ENCODE measurements at regions not wholly inside any gene's neighbourhood (a gene's known extent, or its start where the extent isn't known, plus 50 kb on each side); places are given as distances from the start of the nearest gene placed in this dataset.

GRCh38 chr4:189500970-189501369 is 439.7 kb upstream of the FRG1 start:
- H3K9me3 Mint-ChIP-seq, result peaks cover 12% of the 10 kb centered on the region
- no peak overlapping the region for H3K4me3 Mint-ChIP-seq
- H3K36me3 Mint-ChIP-seq, result peaks cover 7% of the 10 kb centered on the region
- ATAC-seq (no peak), DNase-seq (ENCODE audit: low spot score) (no peak)
- no peaks in the 10 kb centered on the region for H3K4me1 Mint-ChIP-seq (ENCODE audit: low read depth in 2 of 2)
- H3K27ac Mint-ChIP-seq, result no peak overlapping the region
- no peaks in the 10 kb centered on the region for H3K27me3 Mint-ChIP-seq

DNA sequence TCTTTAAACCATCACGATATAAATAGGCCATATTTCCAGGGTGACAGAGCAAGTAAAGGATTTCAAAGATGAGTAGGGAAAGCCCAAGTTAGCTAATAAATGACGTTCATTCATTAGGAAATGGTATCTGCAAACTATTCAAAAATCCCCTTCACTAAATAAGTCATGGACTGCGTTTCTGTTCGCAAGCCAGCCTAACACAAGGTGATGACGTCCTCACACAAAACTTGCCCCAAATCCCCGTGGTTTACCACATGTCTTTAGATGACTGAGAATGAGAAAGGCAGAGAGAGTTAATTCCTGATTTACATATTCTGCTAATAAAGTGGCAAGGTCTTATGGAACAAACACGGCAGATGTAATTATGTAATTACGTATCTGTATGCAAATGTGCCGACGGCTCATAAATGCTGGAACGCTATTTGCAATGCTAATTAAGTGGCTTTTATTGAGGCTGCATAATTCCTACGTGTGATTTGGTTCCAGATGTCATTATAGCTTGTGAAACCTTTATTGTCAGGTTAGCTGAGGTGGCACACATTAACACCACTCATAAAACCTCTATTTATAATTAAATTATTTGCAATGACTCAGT is 437.7 kb upstream of the FRG1 start:
- H3K36me3 Mint-ChIP-seq, result peaks cover 7% of the 10 kb centered on the region
- ATAC-seq, result no peak

DNA sequence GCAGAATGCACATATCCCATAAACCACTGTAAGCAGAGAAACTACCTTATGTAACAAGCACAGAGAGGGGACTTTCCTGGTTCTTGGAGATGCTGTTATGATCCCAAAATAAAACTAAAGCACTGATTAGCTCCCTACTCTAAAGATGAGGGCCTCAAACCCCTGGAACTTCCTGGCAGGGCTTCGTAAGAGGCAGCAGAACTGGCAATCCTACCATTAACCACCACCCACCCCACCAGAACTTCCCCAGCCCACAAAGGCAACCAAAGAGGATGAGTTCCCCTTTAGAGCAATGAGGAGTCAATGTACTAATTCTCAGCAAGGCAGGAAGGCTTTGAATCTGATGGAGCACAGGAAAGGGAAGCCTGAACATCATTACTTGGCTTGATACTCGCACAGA is 436.5 kb upstream of the FRG1 start:
- no peaks in the 10 kb centered on the region for H3K4me1 Mint-ChIP-seq (ENCODE audit: low read depth in 2 of 2)
- peaks cover 8% of the 10 kb centered on the region for H3K9me3 Mint-ChIP-seq
- ATAC-seq, result no peak
- no peaks in the 10 kb centered on the region for H3K27me3 Mint-ChIP-seq
- no peak overlapping the region for H3K4me3 Mint-ChIP-seq
- no peak for DNase-seq (ENCODE audit: low spot score)
- H3K27ac Mint-ChIP-seq, result no peak overlapping the region
- H3K36me3 Mint-ChIP-seq, result peaks cover 7% of the 10 kb centered on the region

More for the DNA sequence above, 437.7 kb upstream of the FRG1 start:
- no peak for DNase-seq (ENCODE audit: low spot score)
- no peak overlapping the region for H3K4me3 Mint-ChIP-seq
- peaks cover 8% of the 10 kb centered on the region for H3K9me3 Mint-ChIP-seq
- no peaks in the 10 kb centered on the region for H3K4me1 Mint-ChIP-seq (ENCODE audit: low read depth in 2 of 2)
- no peaks in the 10 kb centered on the region for H3K27me3 Mint-ChIP-seq
- H3K27ac Mint-ChIP-seq, result no peak overlapping the region

DNA sequence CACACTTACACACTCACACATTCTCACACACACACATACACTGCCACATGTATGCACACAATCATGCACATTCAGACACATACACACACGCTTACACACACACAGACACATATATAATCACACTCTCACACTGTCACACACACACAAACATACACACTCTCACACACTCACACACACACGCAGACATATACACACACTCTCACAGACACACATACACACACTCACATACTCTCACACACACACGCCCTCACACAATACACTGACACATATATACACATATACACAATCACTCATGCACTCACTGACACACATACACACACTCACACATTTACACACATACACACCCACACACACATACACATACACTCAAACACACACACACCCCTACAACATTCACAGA is 435.3 kb upstream of the FRG1 start:
- H3K4me3 Mint-ChIP-seq, result no peak overlapping the region
- peaks cover 7% of the 10 kb centered on the region for H3K36me3 Mint-ChIP-seq
- H3K4me1 Mint-ChIP-seq (ENCODE audit: low read depth in 2 of 2), result no peaks in the 10 kb centered on the region
- no peak overlapping the region for H3K27ac Mint-ChIP-seq
- H3K27me3 Mint-ChIP-seq, result no peaks in the 10 kb centered on the region
- DNase-seq (ENCODE audit: low spot score) (no peak), ATAC-seq (peak in 1 of 2 donors; percentile 45)
- H3K9me3 Mint-ChIP-seq, result peaks cover 12% of the 10 kb centered on the region

- H3K27ac Mint-ChIP-seq, result no peak overlapping the region
- H3K4me1 Mint-ChIP-seq (ENCODE audit: low read depth in 2 of 2), result no peaks in the 10 kb centered on the region
These were observed 434.6 kb upstream of the FRG1 start for GRCh38 chr4:189506080-189506479.

GRCh38 chr4:189507060-189507459 is 433.6 kb upstream of the FRG1 start:
- no peak for ATAC-seq
- Mint-ChIP-seq H3K4me3 (no peak overlapping the region), H3K27me3 (no peaks in the 10 kb centered on the region)

More at GRCh38 chr4:189506080-189506479, 434.6 kb upstream of the FRG1 start:
- H3K4me3 Mint-ChIP-seq, result no peak overlapping the region
- ATAC-seq (no peak), DNase-seq (ENCODE audit: low spot score) (no peak)
- H3K9me3 Mint-ChIP-seq, result peaks cover 13% of the 10 kb centered on the region
- peaks cover 7% of the 10 kb centered on the region for H3K36me3 Mint-ChIP-seq
- no peaks in the 10 kb centered on the region for H3K27me3 Mint-ChIP-seq

DNA sequence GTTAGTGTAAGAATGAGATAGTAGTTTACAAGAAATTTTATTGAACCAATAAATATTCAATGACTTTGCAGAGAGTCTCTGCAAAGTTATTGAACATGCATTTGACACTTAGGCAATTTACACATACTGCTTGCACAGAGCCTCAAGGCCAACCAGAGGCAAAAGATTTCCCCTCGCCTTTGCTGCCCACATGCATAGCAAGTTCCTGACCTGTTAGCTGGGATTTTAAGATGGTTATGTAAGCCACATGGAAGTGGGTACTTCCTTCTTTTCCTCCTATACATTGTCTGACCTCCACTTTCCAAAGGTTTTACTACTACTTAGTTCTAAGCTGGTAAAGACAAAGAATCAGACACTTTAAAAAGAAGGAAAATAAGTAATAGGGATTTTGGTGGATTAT is 430.1 kb upstream of the FRG1 start:
- peaks cover 12% of the 10 kb centered on the region for H3K9me3 Mint-ChIP-seq
- H3K4me1 Mint-ChIP-seq (ENCODE audit: low read depth in 2 of 2), result no peaks in the 10 kb centered on the region
- DNase-seq (ENCODE audit: low spot score) (no peak), ATAC-seq (no peak)
- H3K27me3 Mint-ChIP-seq, result no peaks in the 10 kb centered on the region
- H3K36me3 Mint-ChIP-seq, result peaks cover 1% of the 10 kb centered on the region
- H3K27ac Mint-ChIP-seq, result no peak overlapping the region
- H3K4me3 Mint-ChIP-seq, result no peak overlapping the region

More at GRCh38 chr4:189507060-189507459, 433.6 kb upstream of the FRG1 start:
- no peak for DNase-seq (ENCODE audit: low spot score)
- no peak overlapping the region for H3K27ac Mint-ChIP-seq
- H3K9me3 Mint-ChIP-seq, result peaks cover 15% of the 10 kb centered on the region
- peaks cover 7% of the 10 kb centered on the region for H3K36me3 Mint-ChIP-seq
- no peaks in the 10 kb centered on the region for H3K4me1 Mint-ChIP-seq (ENCODE audit: low read depth in 2 of 2)

GRCh38 chr4:189511581-189511980 is 429.1 kb upstream of the FRG1 start:
- Mint-ChIP-seq H3K4me1 (ENCODE audit: low read depth in 2 of 2) (no peaks in the 10 kb centered on the region), H3K36me3 (no peaks in the 10 kb centered on the region), H3K27ac (no peak overlapping the region), H3K27me3 (no peaks in the 10 kb centered on the region), H3K4me3 (no peak overlapping the region), H3K9me3 (peaks cover 12% of the 10 kb centered on the region)
- DNase-seq (ENCODE audit: low spot score) (no peak), ATAC-seq (no peak)

DNA sequence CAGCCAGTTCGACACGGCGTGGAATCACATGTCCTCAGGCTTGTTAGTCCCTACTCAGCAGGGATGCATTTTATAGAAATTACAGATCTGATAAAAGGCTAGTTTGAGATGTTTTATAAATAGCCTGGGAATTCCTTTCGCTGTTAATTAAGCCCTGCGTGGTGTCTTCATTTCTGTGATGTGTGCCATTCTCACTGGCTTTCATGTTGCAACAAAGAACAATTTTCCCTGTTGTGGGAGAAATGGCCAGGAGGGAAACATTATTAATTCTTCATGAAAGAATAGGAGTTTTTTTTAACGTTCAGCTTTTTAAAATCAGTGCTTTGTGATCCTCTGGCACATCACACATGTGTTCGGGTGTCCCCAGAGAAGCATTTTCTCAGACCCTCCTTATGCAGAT is 427.3 kb upstream of the FRG1 start:
- Mint-ChIP-seq H3K4me3 (no peak overlapping the region), H3K9me3 (peaks cover 12% of the 10 kb centered on the region), H3K27ac (no peak overlapping the region), H3K4me1 (ENCODE audit: low read depth in 2 of 2) (no peaks in the 10 kb centered on the region), H3K27me3 (no peaks in the 10 kb centered on the region), H3K36me3 (no peaks in the 10 kb centered on the region)
- ATAC-seq (no peak), DNase-seq (ENCODE audit: low spot score) (no peak)

DNA sequence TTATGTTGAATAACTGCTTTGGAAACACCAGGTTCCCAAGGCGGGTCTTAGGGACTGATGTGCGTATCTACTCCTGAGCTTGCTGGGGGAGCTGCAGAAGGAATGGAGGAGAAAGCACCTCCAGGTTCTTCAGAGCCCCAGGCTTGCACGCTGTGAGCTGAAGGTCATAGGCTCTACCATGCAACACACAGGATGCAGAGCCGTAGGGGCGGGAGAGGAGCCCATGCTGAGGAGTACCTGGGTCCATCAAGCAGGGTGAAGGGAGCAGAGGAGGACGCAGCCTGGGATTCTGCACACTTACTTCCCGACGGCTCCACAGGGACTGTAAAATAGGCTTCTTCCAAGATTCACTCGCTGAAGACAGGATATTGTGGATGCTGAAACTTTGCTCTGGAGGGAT is 426.5 kb upstream of the FRG1 start:
- no peaks in the 10 kb centered on the region for H3K4me1 Mint-ChIP-seq (ENCODE audit: low read depth in 2 of 2)
- ATAC-seq, result peak in 1 of 2 donors; percentile 52
- H3K27ac Mint-ChIP-seq, result no peak overlapping the region
- H3K27me3 Mint-ChIP-seq, result no peaks in the 10 kb centered on the region
- DNase-seq (ENCODE audit: low spot score), result no peak
- no peaks in the 10 kb centered on the region for H3K36me3 Mint-ChIP-seq
- H3K4me3 Mint-ChIP-seq, result no peak overlapping the region
- H3K9me3 Mint-ChIP-seq, result peaks cover 12% of the 10 kb centered on the region

DNA sequence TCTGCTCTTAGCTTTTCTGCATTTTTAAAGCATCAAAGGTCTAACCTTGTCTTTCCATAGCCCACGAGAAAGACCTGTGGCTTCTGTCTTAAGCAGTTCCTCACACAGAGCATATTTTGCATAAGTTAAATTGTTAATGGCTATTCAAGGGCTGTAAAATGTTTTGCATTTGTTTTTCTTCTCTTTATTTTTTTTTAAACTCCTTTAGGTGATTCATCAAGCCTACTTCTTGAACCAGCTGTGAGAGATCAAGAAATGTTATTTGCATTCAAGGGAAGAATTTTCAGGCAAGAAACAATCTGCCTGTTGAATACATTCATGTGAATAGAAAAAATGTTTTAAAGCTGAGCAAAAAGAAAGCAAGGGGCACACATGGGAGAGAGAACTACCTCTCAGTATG is 423.8 kb upstream of the FRG1 start:
- Mint-ChIP-seq H3K27ac (no peak overlapping the region), H3K4me1 (ENCODE audit: low read depth in 2 of 2) (no peaks in the 10 kb centered on the region), H3K9me3 (peaks cover 9% of the 10 kb centered on the region), H3K36me3 (no peaks in the 10 kb centered on the region), H3K4me3 (no peak overlapping the region), H3K27me3 (no peaks in the 10 kb centered on the region)
- ATAC-seq (no peak), DNase-seq (ENCODE audit: low spot score) (no peak)

GRCh38 chr4:189519186-189519585 is 421.5 kb upstream of the FRG1 start:
- Mint-ChIP-seq H3K4me3 (no peak overlapping the region), H3K27me3 (no peaks in the 10 kb centered on the region), H3K9me3 (peaks cover 13% of the 10 kb centered on the region), H3K27ac (no peak overlapping the region), H3K4me1 (ENCODE audit: low read depth in 2 of 2) (no peaks in the 10 kb centered on the region), H3K36me3 (peaks cover 7% of the 10 kb centered on the region)
- DNase-seq (ENCODE audit: low spot score) (no peak), ATAC-seq (no peak)

DNA sequence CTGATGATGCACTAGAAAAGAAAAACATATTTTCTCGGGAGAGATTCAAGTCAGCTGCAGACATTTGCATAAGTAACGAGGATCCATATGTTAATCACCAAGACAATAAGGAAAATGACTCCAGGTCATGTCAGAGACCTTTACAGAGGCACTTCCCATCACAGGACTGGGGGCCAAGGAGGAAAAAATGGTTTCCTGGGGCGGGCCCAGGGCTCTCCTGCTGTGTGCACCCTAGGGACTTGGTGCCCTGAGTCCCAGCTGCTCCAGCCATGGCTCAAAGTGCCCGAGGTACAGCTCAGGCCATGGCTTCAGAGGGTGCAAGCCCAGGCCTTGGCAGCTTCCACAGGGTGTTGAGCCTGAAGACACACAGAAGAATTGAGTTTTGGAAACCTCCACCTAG is 415.4 kb upstream of the FRG1 start:
- Mint-ChIP-seq H3K27me3 (no peaks in the 10 kb centered on the region), H3K4me1 (ENCODE audit: low read depth in 2 of 2) (no peaks in the 10 kb centered on the region), H3K9me3 (peaks cover 24% of the 10 kb centered on the region), H3K27ac (no peak overlapping the region), H3K36me3 (peaks cover 21% of the 10 kb centered on the region), H3K4me3 (no peak overlapping the region)
- no peak for ATAC-seq
- no peak for DNase-seq (ENCODE audit: low spot score)

- Mint-ChIP-seq H3K36me3 (peaks cover 13% of the 10 kb centered on the region), H3K27me3 (no peaks in the 10 kb centered on the region), H3K4me3 (no peak overlapping the region), H3K4me1 (ENCODE audit: low read depth in 2 of 2) (no peaks in the 10 kb centered on the region), H3K9me3 (peaks cover 14% of the 10 kb centered on the region), H3K27ac (no peak overlapping the region)
- DNase-seq (ENCODE audit: low spot score), result no peak
- ATAC-seq, result no peak
These were observed 409.8 kb upstream of the FRG1 start for GRCh38 chr4:189530848-189531247.

DNA sequence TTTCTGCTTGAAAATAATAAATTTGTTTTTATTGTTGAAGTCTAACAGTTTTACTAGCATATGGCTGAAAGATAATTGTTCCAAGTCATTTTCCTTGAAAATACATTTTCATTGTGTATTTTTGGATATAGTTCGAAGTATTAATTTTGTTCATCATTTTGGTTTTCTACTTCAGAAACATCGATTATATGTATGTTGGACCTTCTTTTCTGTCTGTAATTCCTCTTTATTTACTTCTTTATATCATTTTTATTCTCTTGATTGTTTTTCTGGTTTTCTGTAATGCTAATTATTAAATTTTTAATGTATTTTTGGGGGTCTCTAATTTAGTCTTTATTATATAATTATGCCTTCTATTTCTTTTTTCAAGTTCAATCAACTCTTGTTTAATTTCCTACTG is 407.1 kb upstream of the FRG1 start:
- no peak for ATAC-seq
- no peak overlapping the region for H3K27ac Mint-ChIP-seq
- H3K9me3 Mint-ChIP-seq, result peaks cover 16% of the 10 kb centered on the region

More for the DNA sequence above, 407.1 kb upstream of the FRG1 start:
- DNase-seq (ENCODE audit: low spot score), result no peak
- Mint-ChIP-seq H3K4me3 (no peak overlapping the region), H3K36me3 (peaks cover 9% of the 10 kb centered on the region), H3K4me1 (ENCODE audit: low read depth in 2 of 2) (no peaks in the 10 kb centered on the region), H3K27me3 (no peaks in the 10 kb centered on the region)

All from natural killer cell treated with Interleukin-12 subunit alpha and Interleukin-12 subunit beta and Interleukin-15 and Interleukin-18, amount 100 ng/mL, for 72 hours (primary cell).